Type B pancreatic cell (in vitro differentiated cells): ENCODE measurements at regions not wholly inside any gene's neighbourhood (a gene's known extent, or its start where the extent isn't known, plus 50 kb on each side); places are given as distances from the start of the nearest gene placed in this dataset.

Experiments used
- DNase-seq: peaks from one replicate; pipeline ENCODE4 v3.0.0; 2021; ENCODE audit warnings: mixed read lengths; ENCODE audit not compliant: unreplicated experiment; ENCODE audit errors: extremely low spot score
- H3K27ac Mint-ChIP-seq: 2 replicates; pipeline ENCODE4 v1.8.0; 2021; ENCODE audit warnings: mild to moderate bottlenecking, mixed read lengths
- H3K27me3 Mint-ChIP-seq: 2 replicates; pipeline ENCODE4 v1.8.0; 2021; ENCODE audit warnings: mixed read lengths
- H3K36me3 Mint-ChIP-seq: 2 replicates; pipeline ENCODE4 v1.8.0; 2021; ENCODE audit warnings: mixed read lengths
- H3K4me1 Mint-ChIP-seq: one replicate; pipeline ENCODE4 v1.8.0; 2021; ENCODE audit warnings: mixed read lengths; ENCODE audit not compliant: unreplicated experiment
- H3K4me3 Mint-ChIP-seq: 2 replicates; pipeline ENCODE4 v1.8.0; 2021; ENCODE audit warnings: mild to moderate bottlenecking, mixed read lengths
- H3K9me3 Mint-ChIP-seq: 2 replicates; pipeline ENCODE4 v1.8.0; 2021; ENCODE audit warnings: mixed read lengths
- TF ChIP-seq, protein P1 (sequence below): fragments of 200-600 bp; sonication (generic); conservative IDR thresholded peaks from 2 replicates; pipeline ENCODE4 v1.5.0; 2021; ENCODE audit warnings: antibody characterized with exemption, mild to moderate bottlenecking

DNA sequence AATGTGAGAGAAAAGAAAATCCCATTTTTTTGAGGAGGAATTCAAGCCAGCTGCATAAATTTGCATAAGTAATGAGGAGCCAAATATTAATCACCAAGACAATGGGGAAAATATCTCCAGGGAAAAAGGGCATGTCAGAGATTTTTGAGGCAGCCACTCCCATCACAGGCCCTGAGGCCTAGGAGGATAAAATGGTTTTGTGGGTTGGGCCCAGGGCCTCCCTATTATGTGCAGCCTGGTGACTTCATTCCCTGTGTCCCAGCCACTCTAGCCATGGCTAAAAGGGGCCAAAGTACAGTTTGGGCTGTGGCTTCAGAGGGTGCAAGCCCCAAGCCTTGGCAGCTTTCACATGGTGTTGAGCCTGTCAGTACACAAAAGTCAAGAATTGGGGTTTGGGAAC, 1051.0 kb upstream of the FOXG1 start:
- TF ChIP-seq, protein P1, sequence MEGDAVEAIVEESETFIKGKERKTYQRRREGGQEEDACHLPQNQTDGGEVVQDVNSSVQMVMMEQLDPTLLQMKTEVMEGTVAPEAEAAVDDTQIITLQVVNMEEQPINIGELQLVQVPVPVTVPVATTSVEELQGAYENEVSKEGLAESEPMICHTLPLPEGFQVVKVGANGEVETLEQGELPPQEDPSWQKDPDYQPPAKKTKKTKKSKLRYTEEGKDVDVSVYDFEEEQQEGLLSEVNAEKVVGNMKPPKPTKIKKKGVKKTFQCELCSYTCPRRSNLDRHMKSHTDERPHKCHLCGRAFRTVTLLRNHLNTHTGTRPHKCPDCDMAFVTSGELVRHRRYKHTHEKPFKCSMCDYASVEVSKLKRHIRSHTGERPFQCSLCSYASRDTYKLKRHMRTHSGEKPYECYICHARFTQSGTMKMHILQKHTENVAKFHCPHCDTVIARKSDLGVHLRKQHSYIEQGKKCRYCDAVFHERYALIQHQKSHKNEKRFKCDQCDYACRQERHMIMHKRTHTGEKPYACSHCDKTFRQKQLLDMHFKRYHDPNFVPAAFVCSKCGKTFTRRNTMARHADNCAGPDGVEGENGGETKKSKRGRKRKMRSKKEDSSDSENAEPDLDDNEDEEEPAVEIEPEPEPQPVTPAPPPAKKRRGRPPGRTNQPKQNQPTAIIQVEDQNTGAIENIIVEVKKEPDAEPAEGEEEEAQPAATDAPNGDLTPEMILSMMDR, result no peak
- Mint-ChIP-seq H3K9me3 (peaks cover 15% of the 10 kb centered on the region), H3K27me3 (no peaks in the 10 kb centered on the region), H3K4me3 (no peak overlapping the region), H3K36me3 (no peaks in the 10 kb centered on the region), H3K27ac (no peak overlapping the region), H3K4me1 (no peaks in the 10 kb centered on the region)
- no peak for DNase-seq

DNA sequence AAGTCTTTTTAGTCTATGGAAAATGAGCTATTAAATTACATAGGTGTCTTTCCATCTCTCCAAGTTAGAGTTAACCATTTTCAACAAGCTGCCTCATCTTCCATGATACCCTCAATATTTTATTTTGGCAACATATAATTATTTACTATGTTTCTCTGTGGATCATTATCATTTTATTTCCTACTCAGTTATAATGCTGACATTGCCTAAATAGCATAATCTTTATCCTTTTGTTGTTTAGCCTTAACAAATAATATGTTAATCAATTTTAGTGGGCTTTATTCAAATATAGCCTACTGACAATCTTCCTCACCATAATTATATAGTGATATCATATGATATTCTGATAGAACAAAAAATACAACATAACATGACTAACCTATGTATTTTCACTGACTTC, 1044.8 kb upstream of the FOXG1 start:
- Mint-ChIP-seq H3K27ac (no peak overlapping the region), H3K9me3 (peaks cover 9% of the 10 kb centered on the region), H3K36me3 (no peaks in the 10 kb centered on the region), H3K4me3 (no peak overlapping the region), H3K27me3 (no peaks in the 10 kb centered on the region), H3K4me1 (no peaks in the 10 kb centered on the region)
- TF ChIP-seq, protein P1, result no peak
- DNase-seq, result no peak

DNA sequence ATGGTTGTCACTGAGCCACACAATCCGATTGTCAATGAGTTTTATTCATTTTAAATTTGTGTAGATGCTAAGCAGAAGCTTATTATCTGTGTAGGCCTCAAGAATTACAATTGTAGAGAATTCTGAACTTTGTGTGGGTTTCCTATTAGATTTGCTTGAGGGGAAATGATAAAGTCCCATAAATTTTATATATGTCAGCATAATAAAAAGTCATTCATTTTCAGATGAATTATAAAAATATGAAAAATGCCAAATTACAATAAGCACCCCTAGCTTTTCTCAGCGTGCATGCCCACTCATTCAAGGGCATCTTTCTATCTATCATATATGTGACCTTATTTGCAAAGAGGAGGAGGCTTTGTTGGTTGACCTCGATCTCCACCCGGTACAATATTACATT, 1041.1 kb upstream of the FOXG1 start:
- TF ChIP-seq, protein P1, result no peak
- no peaks in the 10 kb centered on the region for H3K9me3 Mint-ChIP-seq
- no peak for DNase-seq
- no peaks in the 10 kb centered on the region for H3K27me3 Mint-ChIP-seq
- H3K4me3 Mint-ChIP-seq, result no peak overlapping the region
- H3K4me1 Mint-ChIP-seq, result peaks cover 6% of the 10 kb centered on the region
- no peak overlapping the region for H3K27ac Mint-ChIP-seq
- H3K36me3 Mint-ChIP-seq, result no peaks in the 10 kb centered on the region

DNA sequence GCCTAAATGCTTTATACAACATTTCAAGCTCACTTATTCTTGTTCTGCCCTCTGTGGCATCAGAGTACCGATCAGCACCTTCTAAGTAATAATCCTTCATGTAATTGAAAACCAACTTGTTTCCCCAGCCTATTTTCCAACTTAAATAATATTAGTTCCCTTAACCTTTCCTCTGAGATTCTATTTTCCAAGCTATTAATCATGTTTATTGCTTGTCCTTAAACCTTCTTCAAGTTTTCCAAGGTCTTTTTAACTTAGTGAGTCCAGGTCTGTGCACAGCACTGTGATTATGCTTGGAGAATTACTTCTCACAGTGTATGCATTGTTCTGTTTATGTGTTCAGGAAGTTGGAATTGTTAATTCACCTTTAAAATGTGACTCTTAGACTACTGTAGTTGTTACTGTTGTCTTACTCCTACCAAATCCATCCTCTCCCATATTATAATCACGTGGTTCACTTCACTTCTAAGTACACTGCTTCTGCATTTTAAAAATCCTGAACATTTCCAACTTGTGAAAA, 1039.3 kb upstream of the FOXG1 start:
- peaks cover 6% of the 10 kb centered on the region for H3K4me1 Mint-ChIP-seq

DNA sequence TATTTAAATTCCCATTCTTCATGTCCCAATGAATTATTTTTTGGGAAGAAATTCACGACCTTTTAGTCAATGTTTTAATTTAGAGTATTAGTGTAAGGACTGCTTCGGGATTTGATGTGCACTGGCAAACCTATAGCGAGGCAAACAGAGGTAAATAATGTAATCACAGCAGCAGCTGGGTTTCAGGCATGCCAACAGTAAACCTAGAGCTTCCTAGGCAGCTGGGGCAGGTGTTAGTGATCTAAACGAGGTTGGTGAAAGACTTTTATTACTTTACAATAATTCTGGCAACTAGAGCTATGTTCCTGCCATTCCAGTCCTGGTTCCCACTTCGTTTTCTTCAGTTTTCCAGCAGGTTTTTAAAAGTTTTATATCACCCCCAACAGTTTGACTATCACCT, 1036.4 kb upstream of the FOXG1 start:
- no peak overlapping the region for H3K4me3 Mint-ChIP-seq
- no peaks in the 10 kb centered on the region for H3K36me3 Mint-ChIP-seq
- H3K27me3 Mint-ChIP-seq, result no peaks in the 10 kb centered on the region
- H3K9me3 Mint-ChIP-seq, result no peaks in the 10 kb centered on the region
- no peak overlapping the region for H3K27ac Mint-ChIP-seq
- TF ChIP-seq, protein P1, result no peak
- DNase-seq, result no peak
- peaks cover 6% of the 10 kb centered on the region for H3K4me1 Mint-ChIP-seq

More for the DNA sequence above, 1039.3 kb upstream of the FOXG1 start:
- Mint-ChIP-seq H3K36me3 (no peaks in the 10 kb centered on the region), H3K4me3 (no peak overlapping the region), H3K27me3 (no peaks in the 10 kb centered on the region), H3K9me3 (no peaks in the 10 kb centered on the region), H3K27ac (no peak overlapping the region)
- no peak for DNase-seq
- TF ChIP-seq, protein P1, result no peak

DNA sequence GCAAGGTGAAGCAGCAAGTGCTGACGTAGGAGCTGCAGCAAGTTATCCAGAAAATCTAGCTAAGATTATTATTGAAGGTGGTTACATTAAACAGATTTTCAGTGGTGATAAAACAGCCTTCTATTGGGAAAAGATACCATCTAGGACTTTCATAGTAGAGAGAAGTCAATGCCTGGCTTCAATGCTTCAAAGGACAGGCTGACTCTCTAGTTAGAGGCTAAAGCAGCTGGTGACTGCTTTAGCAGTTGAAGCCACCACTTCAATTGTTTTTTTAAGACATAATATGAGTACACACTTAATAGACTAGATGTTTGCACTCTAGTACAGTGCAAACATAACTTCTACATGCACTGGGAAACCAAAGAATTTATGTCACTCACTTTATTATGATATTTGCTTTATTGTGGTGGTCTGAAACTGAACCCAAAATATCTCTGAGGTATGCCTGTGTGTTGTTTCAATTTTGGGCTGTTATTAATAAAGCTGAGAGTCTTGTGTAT, 1026.9 kb upstream of the FOXG1 start:
- DNase-seq, result no peak
- H3K27me3 Mint-ChIP-seq, result no peaks in the 10 kb centered on the region
- TF ChIP-seq, protein P1, result no peak
- H3K4me1 Mint-ChIP-seq, result no peaks in the 10 kb centered on the region
- no peaks in the 10 kb centered on the region for H3K9me3 Mint-ChIP-seq
- H3K36me3 Mint-ChIP-seq, result no peaks in the 10 kb centered on the region
- no peak overlapping the region for H3K4me3 Mint-ChIP-seq
- no peak overlapping the region for H3K27ac Mint-ChIP-seq
